HFF-Myc (cell line): ENCODE measurements at regions not wholly inside any gene's neighbourhood (a gene's known extent, or its start where the extent isn't known, plus 50 kb on each side); places are given as distances from the start of the nearest gene placed in this dataset.
"Not testable (repeated sequence)": the region's sequence is repeated elsewhere in the genome, so short reads cannot be mapped to it uniquely, and the experiment has no call there.

ENCODE experiments used
- DNase-seq: peaks from one replicate; pipeline ENCODE4 v3.0.0-alpha.2; 2011; ENCODE audit warnings: low read depth; ENCODE audit errors: extremely low read depth
- H3K4me3 ChIP-seq: replicated peaks from 2 replicates; pipeline ENCODE4 v1.5.1; 2011; ENCODE audit warnings: low read depth, mild to moderate bottlenecking, control low read depth, low read length
- TF ChIP-seq, protein P1 (sequence below): IDR thresholded peaks from 2 replicates; pipeline ENCODE4 v1.5.1; 2012; ENCODE audit warnings: mild to moderate bottlenecking, low read depth, low read length, control low read depth; ENCODE audit errors: missing control alignments

- DNase-seq, result no peak
- TF ChIP-seq, protein P1, sequence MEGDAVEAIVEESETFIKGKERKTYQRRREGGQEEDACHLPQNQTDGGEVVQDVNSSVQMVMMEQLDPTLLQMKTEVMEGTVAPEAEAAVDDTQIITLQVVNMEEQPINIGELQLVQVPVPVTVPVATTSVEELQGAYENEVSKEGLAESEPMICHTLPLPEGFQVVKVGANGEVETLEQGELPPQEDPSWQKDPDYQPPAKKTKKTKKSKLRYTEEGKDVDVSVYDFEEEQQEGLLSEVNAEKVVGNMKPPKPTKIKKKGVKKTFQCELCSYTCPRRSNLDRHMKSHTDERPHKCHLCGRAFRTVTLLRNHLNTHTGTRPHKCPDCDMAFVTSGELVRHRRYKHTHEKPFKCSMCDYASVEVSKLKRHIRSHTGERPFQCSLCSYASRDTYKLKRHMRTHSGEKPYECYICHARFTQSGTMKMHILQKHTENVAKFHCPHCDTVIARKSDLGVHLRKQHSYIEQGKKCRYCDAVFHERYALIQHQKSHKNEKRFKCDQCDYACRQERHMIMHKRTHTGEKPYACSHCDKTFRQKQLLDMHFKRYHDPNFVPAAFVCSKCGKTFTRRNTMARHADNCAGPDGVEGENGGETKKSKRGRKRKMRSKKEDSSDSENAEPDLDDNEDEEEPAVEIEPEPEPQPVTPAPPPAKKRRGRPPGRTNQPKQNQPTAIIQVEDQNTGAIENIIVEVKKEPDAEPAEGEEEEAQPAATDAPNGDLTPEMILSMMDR, result no peak
- H3K4me3 ChIP-seq, result no peak overlapping the region
Observed at GRCh38 chrX:93868289-93868965, 194.4 kb downstream of the FAM133A start.

- peak; percentile 0 for DNase-seq
- TF ChIP-seq, protein P1, result no peak
- no peak overlapping the region for H3K4me3 ChIP-seq
Observed at GRCh38 chrX:93874554-93874953, 200.5 kb downstream of the FAM133A start.

- H3K4me3 ChIP-seq, result no peak overlapping the region
- no peak for DNase-seq
- TF ChIP-seq, protein P1, result no peak
Observed at GRCh38 chrX:93875621-93876282, 201.7 kb downstream of the FAM133A start.

GRCh38 chrX:93921041-93921440 lies 247.0 kb downstream of the FAM133A start:
- not testable (repeated sequence) for DNase-seq, H3K4me3 ChIP-seq

GRCh38 chrX:93932471-93933220 lies 258.6 kb downstream of the FAM133A start:
- no peak overlapping the region for H3K4me3 ChIP-seq
- TF ChIP-seq, protein P1, result no peak
- no peak for DNase-seq

GRCh38 chrX:93977641-93978040 lies 303.6 kb downstream of the FAM133A start:
- DNase-seq, result no peak
- no peak overlapping the region for H3K4me3 ChIP-seq
- TF ChIP-seq, protein P1, result no peak
